IPS-15b (cell line): ENCODE measurements at regions not wholly inside any gene's neighbourhood (a gene's known extent, or its start where the extent isn't known, plus 50 kb on each side); places are given as distances from the start of the nearest gene placed in this dataset.

Experiments used
- H3K27me3 ChIP-seq: one replicate; pipeline ENCODE4 v1.6.1; 2013; ENCODE audit warnings: low read length; ENCODE audit not compliant: control insufficient read depth, insufficient read depth
- H3K36me3 ChIP-seq: one replicate; pipeline ENCODE4 v1.6.1; 2013; ENCODE audit warnings: low read length; ENCODE audit not compliant: control insufficient read depth, insufficient read depth
- H3K4me1 ChIP-seq: one replicate; pipeline ENCODE4 v1.6.1; 2013; ENCODE audit warnings: mild to moderate bottlenecking, low read length; ENCODE audit not compliant: control insufficient read depth, insufficient read depth
- H3K4me3 ChIP-seq: one replicate; pipeline ENCODE4 v1.5.1; 2013; ENCODE audit warnings: low read depth, low read length
- H3K9ac ChIP-seq: one replicate; pipeline ENCODE4 v1.6.1; 2013; ENCODE audit warnings: low read depth, mild to moderate bottlenecking, low read length
- H3K9me3 ChIP-seq: one replicate; pipeline ENCODE4 v1.6.1; 2013; ENCODE audit warnings: mild to moderate bottlenecking, low read length; ENCODE audit not compliant: control insufficient read depth, insufficient read depth

DNA sequence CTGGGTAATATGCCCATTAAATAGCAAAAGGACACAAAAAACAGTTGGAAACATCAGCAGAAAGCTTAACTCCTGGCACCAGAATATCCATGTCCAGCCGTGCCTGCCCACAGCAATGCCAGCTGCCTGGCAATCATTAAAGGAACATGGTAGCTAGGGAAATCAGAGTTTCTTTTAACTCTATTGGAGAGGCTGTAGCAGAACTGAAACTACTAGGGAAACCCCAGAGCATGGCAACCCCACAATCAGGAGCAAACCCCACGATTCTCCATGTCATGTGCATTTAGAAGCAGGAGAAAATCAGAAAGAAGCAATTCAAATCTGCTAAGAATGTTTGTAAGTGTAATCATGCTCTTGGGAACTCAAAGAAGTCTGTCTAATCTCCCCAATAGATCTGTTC is 409.0 kb upstream of the SMIM21 start:
- Histone ChIP-seq H3K27me3 (no peaks in the 10 kb centered on the region), H3K36me3 (no peaks in the 10 kb centered on the region), H3K9me3 (no peaks in the 10 kb centered on the region), H3K4me1 (no peaks in the 10 kb centered on the region), H3K4me3 (no peak overlapping the region), H3K9ac (no peak overlapping the region)

DNA sequence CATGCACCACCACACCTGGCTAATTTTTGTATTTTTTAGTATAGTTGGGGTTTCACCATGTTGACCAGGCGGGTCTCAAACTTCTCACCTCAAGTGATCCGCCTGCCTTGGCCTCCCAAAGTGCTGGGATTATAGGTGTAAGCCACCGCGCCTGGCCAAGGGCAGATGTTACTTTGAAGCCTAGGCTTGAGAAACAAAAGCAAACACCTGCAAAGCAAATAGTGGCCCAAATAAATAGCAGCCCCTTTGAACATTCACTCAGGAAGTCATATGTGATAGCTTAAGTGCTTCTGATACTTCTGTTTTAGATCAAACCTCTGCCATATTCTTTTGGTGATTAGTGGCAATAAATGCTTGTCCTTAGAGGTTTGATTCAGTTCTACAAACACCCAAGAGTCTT is 404.5 kb upstream of the SMIM21 start:
- no peak overlapping the region for H3K4me3 ChIP-seq
- no peaks in the 10 kb centered on the region for H3K9me3 ChIP-seq
- no peaks in the 10 kb centered on the region for H3K36me3 ChIP-seq
- H3K27me3 ChIP-seq: no peaks in the 10 kb centered on the region
- H3K9ac ChIP-seq: no peak overlapping the region
- peaks cover 4% of the 10 kb centered on the region for H3K4me1 ChIP-seq

DNA sequence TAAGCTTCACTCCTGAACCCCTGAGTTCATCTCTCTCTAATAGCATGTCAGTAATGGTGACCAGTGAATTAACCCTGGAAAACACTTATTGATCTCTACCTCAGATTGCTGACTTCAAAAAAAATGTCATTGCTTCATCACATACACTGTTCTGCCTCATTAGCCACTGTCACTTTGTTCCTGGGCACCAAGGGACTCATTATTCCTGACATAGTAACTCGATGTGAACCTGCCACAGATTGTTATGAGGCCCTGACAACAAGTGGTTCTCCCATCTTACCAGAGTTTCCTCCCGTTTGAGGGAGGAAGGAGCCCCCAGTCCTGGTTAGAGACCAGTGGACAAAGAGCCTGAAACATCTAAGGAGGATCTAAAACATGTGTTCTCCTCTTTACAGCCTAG is 403.3 kb upstream of the SMIM21 start:
- Histone ChIP-seq H3K9ac (no peak overlapping the region), H3K27me3 (no peaks in the 10 kb centered on the region), H3K4me3 (no peak overlapping the region), H3K9me3 (no peaks in the 10 kb centered on the region), H3K36me3 (no peaks in the 10 kb centered on the region), H3K4me1 (peaks cover 4% of the 10 kb centered on the region)

DNA sequence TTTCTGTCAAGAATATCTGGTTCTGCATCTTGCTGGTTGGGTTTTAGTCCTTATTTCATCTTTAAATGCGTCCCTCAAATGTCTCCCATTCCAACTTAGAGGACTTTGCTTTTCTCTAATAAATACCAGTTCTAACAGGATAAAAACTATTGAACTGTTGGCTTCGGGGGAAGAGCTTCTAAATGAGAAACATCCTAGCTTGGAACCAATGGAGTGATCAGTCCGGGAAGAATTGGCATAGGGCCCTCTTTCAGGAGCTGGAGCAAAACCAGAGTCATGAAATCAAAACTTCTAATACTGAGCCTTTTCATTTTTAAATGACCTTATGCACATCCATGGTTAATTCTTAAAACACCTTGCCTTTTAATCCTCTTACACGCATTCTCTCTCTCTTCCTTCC is 401.6 kb upstream of the SMIM21 start:
- no peaks in the 10 kb centered on the region for H3K9me3 ChIP-seq
- H3K27me3 ChIP-seq: no peaks in the 10 kb centered on the region
- no peaks in the 10 kb centered on the region for H3K36me3 ChIP-seq
- H3K4me3 ChIP-seq: no peak overlapping the region
- no peak overlapping the region for H3K9ac ChIP-seq
- H3K4me1 ChIP-seq: peaks cover 4% of the 10 kb centered on the region

DNA sequence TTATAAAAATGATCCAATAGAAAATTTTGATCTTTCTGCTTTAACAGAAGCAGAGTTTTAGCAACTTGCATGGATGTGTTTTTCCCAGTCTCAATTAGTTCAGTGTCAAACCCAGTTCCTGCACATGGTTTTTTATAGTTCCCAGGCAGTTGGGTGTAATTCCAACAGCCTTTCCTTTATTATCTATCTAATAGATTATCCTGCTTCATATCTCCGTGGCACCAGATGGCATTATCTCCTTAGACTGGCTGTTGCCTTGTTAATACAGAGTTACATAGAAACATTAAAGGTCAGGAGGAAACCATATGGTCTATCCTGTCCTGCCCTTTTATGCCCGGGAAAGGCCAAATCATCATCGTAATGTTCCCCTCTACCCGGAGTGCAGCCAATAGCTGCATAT is 400.9 kb upstream of the SMIM21 start:
- Histone ChIP-seq H3K27me3 (no peaks in the 10 kb centered on the region), H3K9ac (no peak overlapping the region), H3K4me3 (no peak overlapping the region), H3K4me1 (peaks cover 4% of the 10 kb centered on the region), H3K9me3 (no peaks in the 10 kb centered on the region), H3K36me3 (no peaks in the 10 kb centered on the region)

DNA sequence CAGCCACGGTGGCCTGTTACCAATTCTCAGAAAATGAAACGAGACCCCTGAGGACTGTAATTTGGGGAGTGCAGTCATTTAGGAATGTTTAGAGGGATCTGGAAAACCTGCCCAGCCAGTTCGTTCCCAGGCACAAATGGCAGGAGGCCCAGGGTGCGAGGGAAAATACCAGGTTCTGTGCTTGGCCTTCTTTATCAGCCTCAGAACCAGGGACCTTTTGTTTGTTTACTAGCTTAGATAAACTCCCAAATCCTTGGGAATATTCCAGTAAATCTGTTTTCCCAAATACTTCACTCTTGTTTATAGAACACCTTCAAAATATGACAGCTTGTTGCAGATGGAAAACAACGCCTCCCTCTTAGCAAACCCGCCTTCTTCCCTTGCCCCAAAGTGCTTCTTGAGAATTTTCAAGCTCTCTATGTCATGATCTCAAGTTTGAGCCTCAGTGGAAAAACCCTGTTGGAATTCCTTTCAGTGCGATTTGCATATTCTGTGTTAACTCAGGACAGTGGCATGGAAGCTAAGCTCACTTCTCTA is 400.3 kb upstream of the SMIM21 start:
- Histone ChIP-seq H3K36me3 (no peaks in the 10 kb centered on the region), H3K4me3 (no peak overlapping the region), H3K9me3 (no peaks in the 10 kb centered on the region), H3K27me3 (no peaks in the 10 kb centered on the region), H3K4me1 (peaks cover 4% of the 10 kb centered on the region), H3K9ac (no peak overlapping the region)

DNA sequence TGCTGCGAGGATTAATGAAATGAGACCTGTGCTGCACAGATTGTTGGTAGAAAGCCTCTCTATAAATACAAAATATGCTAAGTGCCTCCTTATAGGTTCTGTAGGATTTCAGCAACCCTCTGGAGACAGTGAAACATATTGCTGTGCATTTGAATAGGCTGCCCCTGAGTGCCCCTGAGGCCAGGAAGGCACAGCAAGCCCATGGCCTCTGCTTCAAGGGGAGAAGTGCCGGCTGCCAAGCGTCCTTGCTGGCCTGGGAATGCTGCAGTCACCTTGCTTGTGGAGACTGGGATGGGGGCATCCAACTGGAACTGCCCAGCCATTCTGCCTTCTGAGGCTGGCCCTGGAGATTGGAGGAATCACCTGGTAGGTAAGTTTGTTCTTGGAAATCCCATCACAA is 397.2 kb upstream of the SMIM21 start:
- no peak overlapping the region for H3K9ac ChIP-seq
- no peaks in the 10 kb centered on the region for H3K36me3 ChIP-seq
- H3K4me1 ChIP-seq: peaks cover 4% of the 10 kb centered on the region
- no peaks in the 10 kb centered on the region for H3K9me3 ChIP-seq
- no peaks in the 10 kb centered on the region for H3K27me3 ChIP-seq
- no peak overlapping the region for H3K4me3 ChIP-seq

DNA sequence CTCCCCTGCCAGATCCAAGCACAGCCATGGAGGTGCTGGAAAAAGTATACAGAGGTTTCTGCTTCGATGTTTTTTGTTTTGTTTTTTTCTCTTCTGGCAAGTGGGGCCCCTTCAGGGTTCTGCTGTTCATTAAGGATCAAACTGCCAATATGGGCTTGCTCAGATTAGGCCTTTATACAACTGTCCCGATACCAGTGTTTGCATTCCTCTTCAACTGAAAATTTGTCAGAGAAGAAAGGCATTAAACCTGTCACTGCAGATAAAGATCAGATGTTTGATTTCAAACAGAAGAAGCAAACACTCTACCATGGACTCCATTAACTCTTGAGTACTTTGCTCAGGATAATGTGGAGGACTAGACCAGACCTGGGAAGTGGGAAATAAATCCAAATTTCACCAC is 396.0 kb upstream of the SMIM21 start:
- H3K4me3 ChIP-seq: no peak overlapping the region
- no peaks in the 10 kb centered on the region for H3K36me3 ChIP-seq
- no peaks in the 10 kb centered on the region for H3K27me3 ChIP-seq
- H3K9me3 ChIP-seq: no peaks in the 10 kb centered on the region
- no peak overlapping the region for H3K9ac ChIP-seq
- peaks cover 4% of the 10 kb centered on the region for H3K4me1 ChIP-seq

DNA sequence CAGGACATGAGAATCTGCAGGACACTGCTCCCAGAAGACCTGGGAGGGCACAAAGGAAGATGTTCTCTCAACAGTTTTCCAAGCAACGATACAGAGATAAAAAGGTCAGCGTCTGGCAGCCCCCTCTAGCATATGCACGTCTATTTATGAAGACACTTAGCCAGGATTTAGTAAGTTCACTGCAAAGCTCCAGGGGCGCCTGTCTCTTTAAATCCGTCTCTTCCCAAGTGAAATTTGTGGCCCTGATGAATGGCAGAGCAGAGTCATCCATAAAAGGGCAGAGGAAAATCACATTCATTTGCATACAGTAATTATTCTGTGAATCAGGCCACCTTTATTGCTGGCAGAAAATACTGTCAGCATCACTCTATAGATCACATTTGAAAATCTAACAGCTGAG is 390.9 kb upstream of the SMIM21 start:
- no peak overlapping the region for H3K4me3 ChIP-seq
- no peaks in the 10 kb centered on the region for H3K4me1 ChIP-seq
- H3K9ac ChIP-seq: no peak overlapping the region
- no peaks in the 10 kb centered on the region for H3K27me3 ChIP-seq
- H3K36me3 ChIP-seq: no peaks in the 10 kb centered on the region
- H3K9me3 ChIP-seq: no peaks in the 10 kb centered on the region

DNA sequence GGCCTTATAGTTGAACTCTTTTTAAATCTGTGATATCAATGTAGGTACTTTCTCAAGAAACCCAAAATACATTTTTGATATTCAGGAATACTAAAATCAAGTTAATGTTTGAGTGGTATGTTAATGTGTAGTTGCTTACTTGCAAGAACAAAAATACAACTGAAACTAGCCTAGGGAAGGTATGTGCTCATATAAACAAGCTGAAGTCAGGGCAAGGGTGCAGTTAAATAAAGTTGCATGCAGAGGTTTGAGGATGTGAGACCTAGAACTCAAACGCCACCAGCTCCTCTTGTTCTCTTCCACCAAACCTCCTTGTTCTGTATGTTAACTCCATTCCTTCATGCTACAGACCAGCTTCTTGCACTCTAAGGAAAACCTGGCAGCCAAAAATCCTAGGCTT is 388.3 kb upstream of the SMIM21 start:
- no peaks in the 10 kb centered on the region for H3K9me3 ChIP-seq
- H3K27me3 ChIP-seq: no peaks in the 10 kb centered on the region
- no peak overlapping the region for H3K4me3 ChIP-seq
- H3K4me1 ChIP-seq: no peaks in the 10 kb centered on the region
- H3K36me3 ChIP-seq: no peaks in the 10 kb centered on the region
- H3K9ac ChIP-seq: no peak overlapping the region

DNA sequence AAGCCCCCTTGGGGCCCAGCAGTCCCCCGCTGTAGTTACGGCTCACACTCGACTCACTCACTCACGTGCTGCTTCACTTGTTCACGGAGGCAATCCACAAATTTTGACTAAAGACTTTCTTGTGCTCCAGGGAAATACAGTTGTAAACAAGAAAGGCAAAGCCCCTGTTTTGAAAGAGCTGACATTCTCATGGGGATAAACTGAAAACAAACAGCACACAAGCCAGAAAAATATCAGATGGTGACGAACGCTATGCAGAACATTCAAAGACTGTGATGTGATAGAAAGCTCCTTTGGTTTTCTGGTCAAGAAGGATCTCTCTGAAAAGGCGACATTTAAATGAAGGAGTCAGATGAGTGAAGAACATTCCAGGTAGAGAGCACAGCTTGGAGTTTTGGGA is 385.3 kb upstream of the SMIM21 start:
- Histone ChIP-seq H3K36me3 (no peaks in the 10 kb centered on the region), H3K9me3 (no peaks in the 10 kb centered on the region), H3K27me3 (no peaks in the 10 kb centered on the region), H3K9ac (no peak overlapping the region), H3K4me1 (no peaks in the 10 kb centered on the region), H3K4me3 (no peak overlapping the region)

DNA sequence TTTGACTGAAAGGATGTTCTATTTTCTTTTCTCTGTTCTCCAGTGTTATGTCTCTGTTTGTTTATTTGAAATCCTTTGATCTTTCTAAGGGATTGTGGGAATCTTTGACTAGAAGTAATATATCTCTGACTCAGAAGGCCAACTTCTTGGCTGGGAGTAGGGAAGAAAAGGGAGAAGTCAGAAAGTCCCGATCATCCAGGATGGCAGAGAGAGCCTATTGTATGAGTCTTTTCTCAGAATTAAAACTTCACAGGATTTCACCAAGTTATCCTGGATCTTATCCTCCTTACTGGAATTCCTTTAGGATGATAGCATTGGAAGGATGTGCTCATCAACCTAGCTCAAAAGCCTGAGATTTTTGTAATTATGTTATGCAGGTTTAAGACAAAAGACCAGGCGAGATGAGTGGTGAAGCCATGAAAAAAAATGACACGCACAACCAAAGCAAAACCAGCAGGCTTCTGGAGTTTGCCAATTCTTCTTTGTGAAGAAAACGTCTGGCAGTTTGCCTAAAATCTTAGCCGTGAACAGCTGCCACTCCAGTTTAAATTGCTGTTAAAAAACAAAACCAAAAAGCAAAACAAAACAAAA is 383.6 kb upstream of the SMIM21 start:
- no peaks in the 10 kb centered on the region for H3K4me1 ChIP-seq
- H3K36me3 ChIP-seq: no peaks in the 10 kb centered on the region
- H3K9me3 ChIP-seq: no peaks in the 10 kb centered on the region
- H3K27me3 ChIP-seq: no peaks in the 10 kb centered on the region
- H3K9ac ChIP-seq: no peak overlapping the region
- no peak overlapping the region for H3K4me3 ChIP-seq
